ENCODE measurements at regions not wholly inside any gene's neighbourhood (a gene's known extent, or its start where the extent isn't known, plus 50 kb on each side); places are given as distances from the start of the nearest gene placed in this dataset.

- TF ChIP-seq CTCF (IDR thresholded peaks at IDR 0.05) (no peak), POLR2A (IDR thresholded peaks at IDR 0.05) (no peak)
- H3K4me3 ChIP-seq (ENCODE audit: low read depth, poor library complexity, severe bottlenecking): no peak overlapping the region
- DNase-seq (ENCODE audit: low spot score in 2 of 2): no peak
- intact Hi-C loops (cut with DNase I; ENCODE audit: low total_unique reads): no loop called here
- 81 to 86% methylated on average over 2 of the region's 2 CpGs for WGBS, 2 donors
Observed at GRCh38 chr7:110372685-110373084, 718.2 kb upstream of the LRRN3 start.

GRCh38 chr7:110373416-110373815 lies 717.5 kb upstream of the LRRN3 start:
- intact Hi-C loops (cut with DNase I; ENCODE audit: low total_unique reads): no loop called here
- H3K4me3 ChIP-seq (ENCODE audit: low read depth, poor library complexity, severe bottlenecking): no peak overlapping the region
- TF ChIP-seq CTCF (IDR thresholded peaks at IDR 0.05) (no peak), POLR2A (IDR thresholded peaks at IDR 0.05) (no peak)
- WGBS, 2 donors: 86 to 93% methylated on average over 1 of the region's 1 CpG
- no peak for DNase-seq (ENCODE audit: low spot score in 2 of 2)

GRCh38 chr7:110373859-110374258 lies 717.1 kb upstream of the LRRN3 start:
- no peak for DNase-seq (ENCODE audit: low spot score in 2 of 2)
- no peak overlapping the region for H3K4me3 ChIP-seq (ENCODE audit: low read depth, poor library complexity, severe bottlenecking)
- TF ChIP-seq POLR2A (IDR thresholded peaks at IDR 0.05) (no peak), CTCF (IDR thresholded peaks at IDR 0.05) (no peak)
- WGBS, 2 donors: 90 to 93% methylated on average over 2 of the region's 2 CpGs
- intact Hi-C loops (cut with DNase I; ENCODE audit: low total_unique reads): no loop called here

GRCh38 chr7:110375068-110375467 lies 715.9 kb upstream of the LRRN3 start:
- intact Hi-C loops (cut with DNase I; ENCODE audit: low total_unique reads): no loop called here
- TF ChIP-seq CTCF (IDR thresholded peaks at IDR 0.05) (no peak), POLR2A (IDR thresholded peaks at IDR 0.05) (no peak)
- DNase-seq (ENCODE audit: low spot score in 2 of 2): no peak

GRCh38 chr7:110382736-110383135 lies 708.2 kb upstream of the LRRN3 start:
- H3K4me3 ChIP-seq (ENCODE audit: low read depth, poor library complexity, severe bottlenecking): no peak overlapping the region
- intact Hi-C loops (cut with DNase I; ENCODE audit: low total_unique reads): no loop called here
- 49 to 51% methylated on average over 6 of the region's 6 CpGs for WGBS, 2 donors
- no peak for DNase-seq (ENCODE audit: low spot score in 2 of 2)
- TF ChIP-seq POLR2A (IDR thresholded peaks at IDR 0.05) (no peak), CTCF (IDR thresholded peaks at IDR 0.05) (no peak)

More at GRCh38 chr7:110375068-110375467, 715.9 kb upstream of the LRRN3 start:
- no peak overlapping the region for H3K4me3 ChIP-seq (ENCODE audit: low read depth, poor library complexity, severe bottlenecking)
- 75 to 92% methylated on average over 1 of the region's 1 CpG for WGBS, 2 donors

- intact Hi-C loops (cut with DNase I; ENCODE audit: low total_unique reads): no loop called here
- TF ChIP-seq POLR2A (IDR thresholded peaks at IDR 0.05): no peak
- no peak for DNase-seq (ENCODE audit: low spot score in 2 of 2)
Observed at GRCh38 chr7:110386006-110386405, 704.9 kb upstream of the LRRN3 start.

More at GRCh38 chr7:110386006-110386405, 704.9 kb upstream of the LRRN3 start:
- H3K4me3 ChIP-seq (ENCODE audit: low read depth, poor library complexity, severe bottlenecking): no peak overlapping the region

All from lower leg skin (tissue), 4 donors.